Hindlimb muscle (tissue), 1 donor: ENCODE measurements at regions not wholly inside any gene's neighbourhood (a gene's known extent, or its start where the extent isn't known, plus 50 kb on each side); places are given as distances from the start of the nearest gene placed in this dataset.
"Not testable (repeated sequence)": the region's sequence is repeated elsewhere in the genome, so short reads cannot be mapped to it uniquely, and the experiment has no call there.

Source experiments
- DNase-seq: peaks from one replicate; pipeline ENCODE4 v3.0.0-alpha.2; 2013

DNA sequence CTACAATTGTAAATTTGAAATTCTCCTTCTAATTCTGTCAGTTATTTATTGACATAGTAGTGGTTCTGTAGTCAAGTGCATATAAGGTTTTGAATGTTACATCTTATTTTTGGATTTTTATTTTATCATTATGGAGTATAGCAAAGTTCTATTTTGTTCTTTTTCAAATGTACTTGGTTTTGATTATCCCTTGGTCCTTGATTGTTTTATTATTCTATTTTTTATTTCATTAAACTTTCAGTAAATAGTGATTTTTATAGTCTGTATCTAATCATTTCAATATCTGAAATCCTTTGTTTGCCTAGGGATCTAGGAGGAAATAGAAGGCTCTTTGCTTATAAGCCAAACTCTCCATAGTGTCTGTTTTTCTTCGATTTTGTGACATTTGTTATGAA is 87.8 kb downstream of the HFE start:
- DNase-seq, result no peak

DNA sequence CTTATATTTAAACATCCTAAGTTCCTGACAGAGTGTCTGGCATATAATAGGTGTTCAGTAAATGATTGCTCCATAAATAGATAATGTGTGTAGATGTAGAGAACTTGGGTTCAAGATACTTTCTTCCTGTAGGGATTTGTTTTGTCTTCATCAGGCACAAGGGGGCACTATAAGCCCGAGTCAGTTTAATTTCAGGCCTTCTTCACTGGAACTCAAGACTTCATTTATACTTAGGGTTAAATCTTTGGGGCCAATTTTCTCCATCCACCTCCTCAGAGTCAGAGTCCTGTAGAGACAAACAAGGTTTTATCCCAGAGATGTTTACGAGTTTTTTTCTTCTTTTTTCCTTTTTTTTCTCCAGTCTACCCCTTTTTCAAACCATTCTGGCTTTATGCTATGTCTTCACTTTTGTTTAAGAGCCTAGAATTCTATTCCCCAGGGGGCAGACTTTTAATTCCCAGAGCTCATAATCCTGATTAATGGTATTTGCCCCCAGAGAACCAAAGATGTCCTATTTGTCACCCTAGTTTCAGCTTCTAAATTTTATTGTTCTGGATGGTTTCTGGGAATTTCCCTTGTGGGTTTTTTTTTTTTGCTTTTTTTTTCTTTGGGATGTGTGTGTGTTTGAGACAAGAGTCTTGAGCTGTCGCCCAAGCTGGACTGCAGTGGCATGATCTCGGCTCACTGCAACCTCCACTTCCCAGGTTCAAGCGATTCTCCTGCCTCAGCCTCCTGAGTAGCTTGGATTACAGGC is 88.4 kb downstream of the HFE start:
- DNase-seq, result peak; percentile 49

DNA sequence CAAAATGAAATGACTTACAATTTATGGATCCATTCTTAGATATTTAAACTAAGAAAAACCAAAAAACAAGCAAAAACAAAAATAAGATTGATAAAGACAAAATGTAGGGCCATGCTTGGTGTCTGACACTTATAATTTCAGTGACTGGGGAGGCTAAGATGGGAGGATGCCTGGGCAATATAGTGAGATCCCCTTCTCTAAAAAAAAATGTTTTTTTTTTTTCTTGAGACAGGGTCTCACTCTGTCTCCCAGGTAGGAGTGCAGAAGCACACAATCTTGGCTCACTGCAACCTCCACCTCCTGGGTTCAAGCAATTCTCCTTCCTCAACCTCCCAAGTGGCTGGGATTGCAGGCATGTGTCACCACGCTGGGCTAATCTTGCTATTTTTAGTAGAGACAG is 92.4 kb downstream of the HFE start:
- DNase-seq, result no peak

DNA sequence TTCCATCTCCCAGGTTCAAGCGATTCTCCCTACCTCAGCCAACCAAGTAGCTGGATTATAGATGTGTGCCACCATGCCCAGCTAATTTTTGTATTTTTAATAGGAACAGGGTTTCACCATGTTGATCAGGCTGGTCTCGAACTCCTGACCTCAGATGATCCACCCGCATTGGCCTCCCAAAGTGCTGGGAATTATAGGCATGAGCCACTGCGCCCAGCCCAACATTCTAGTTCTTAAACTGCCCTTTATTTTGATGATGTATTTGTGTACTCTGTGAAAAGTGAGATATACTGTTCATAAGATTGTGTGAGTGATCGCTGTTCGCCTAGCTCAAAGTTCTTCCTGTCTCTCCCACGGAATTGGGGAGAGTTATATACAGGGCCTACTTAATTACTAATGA is 93.1 kb downstream of the HFE start:
- no peak for DNase-seq

DNA sequence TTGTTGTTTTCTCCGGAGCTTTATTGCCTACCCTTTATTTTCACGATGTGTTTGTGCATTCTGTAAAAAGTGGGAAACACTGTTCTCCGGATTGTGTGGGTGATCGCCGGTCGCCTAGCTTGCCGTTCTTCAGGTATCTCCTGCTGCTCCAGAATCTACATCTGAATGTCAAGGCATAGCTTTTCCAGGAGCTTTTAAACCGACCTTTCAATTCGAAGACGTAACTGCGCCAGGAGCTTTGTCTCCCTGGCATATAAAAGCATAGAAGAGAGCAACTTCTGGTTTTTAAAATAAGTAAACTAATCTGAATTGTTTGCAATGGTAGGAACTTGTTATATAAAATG is 96.0 kb downstream of the HFE start:
- no peak for DNase-seq

DNA sequence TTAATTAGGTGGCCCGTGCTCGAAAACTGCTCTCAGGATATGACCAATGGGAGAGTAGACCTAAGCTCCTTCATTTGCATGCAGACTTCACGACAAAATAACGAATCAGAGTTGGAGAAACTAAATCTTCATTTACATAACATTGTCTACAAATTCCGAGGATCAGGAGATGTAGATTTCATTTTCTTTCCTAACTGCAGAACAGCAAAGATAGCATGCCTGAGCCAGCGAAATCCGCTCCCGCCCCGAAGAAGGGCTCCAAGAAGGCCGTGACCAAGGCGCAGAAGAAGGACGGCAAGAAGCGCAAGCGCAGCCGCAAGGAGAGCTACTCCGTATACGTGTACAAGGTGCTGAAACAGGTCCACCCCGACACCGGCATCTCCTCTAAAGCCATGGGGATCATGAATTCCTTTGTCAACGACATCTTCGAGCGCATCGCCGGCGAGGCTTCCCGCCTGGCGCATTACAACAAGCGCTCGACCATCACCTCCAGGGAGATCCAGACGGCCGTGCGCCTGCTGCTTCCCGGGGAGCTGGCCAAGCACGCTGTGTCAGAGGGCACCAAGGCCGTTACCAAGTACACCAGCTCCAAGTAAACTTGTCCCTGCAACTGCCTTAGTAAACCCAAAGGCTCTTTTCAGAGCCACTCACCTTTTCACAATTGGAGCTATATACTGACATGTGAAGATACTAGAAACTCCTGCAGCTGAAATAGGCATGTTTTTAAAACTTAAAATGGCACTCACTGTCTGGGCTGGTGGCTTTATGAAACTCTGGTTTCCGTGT is 96.5 kb downstream of the HFE start:
- DNase-seq, result peak; percentile 89

DNA sequence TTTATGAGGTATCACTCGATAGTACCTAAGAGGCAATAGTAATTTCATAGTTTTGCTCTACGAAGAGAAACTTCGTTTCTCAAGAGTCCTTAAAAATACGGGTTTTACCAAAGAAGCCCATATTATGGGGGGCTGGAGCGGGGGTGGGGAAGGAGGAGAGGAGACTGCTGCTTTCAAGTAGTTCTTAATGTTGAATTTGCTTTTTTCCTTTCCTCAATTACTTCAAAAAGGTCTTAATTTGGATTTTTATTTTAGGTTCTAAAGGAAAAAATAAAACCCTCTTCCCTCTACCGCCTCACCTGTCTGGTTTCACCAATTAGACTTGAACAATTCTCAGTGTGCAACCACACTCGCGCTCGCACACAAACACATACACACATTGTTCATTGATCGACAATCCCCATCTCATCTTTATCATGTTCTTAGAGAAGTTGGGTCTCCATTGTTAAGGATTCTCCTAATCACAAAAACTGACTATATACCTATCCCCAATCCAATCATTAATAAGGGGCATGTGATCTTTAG is 97.2 kb downstream of the HFE start:
- DNase-seq, result no peak

DNA sequence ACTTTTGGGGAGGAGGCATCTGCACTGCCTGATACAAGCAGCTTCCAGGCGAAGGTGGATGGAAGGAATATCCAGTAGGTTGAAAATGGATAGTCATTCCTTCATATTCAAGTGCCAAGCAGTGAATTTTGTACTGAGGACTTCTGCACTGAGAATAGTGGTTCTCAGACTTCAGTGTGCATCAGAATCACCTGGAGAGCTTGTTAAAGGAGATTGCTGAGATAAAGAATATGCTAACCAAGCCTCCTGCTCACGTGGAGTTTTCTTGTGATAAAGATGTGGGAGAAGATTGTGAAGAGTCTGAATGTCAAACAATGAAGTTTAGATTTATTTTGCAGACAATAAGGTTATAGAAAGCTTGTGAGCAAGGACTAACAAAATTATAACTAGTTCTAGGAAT is 97.8 kb downstream of the HFE start:
- DNase-seq, result no peak

DNA sequence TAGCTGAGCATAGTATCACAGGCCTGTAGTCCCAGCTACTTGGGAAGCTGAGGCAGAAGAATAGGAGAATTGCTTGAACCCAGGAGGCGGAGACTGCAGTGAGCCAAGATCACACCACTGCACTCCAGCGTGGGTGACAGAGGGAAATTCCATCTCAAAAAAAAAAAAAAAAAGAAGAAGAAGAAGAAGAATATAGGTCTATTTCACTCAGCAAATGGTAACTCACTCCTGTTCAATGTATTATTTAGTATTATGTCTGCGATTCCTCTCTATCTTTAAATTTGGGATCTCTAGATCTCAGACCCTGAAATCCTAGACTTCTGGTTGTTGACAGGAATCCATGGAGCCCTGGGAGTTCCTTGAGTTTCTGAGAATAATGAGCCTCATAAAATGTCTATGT is 98.6 kb downstream of the HFE start:
- no peak for DNase-seq

DNA sequence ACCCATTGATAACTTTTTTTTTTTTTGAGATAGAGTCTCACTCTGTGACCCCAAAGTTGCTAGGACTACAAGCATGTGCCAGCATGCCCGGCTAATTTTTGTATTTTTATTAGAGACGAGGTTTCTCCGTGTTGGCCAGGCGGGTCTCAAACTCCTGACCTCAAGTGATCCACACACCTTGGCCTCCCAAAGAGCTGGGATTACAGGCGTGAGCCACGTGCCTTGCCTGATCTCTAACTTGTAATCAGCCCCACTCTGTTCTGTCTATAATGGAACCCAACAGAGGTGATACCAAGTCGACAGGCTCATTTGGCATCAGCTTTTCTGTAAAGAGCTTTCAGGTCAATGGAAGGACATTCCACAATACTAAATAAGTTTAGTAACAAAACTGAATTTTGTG is 99.4 kb downstream of the HFE start:
- DNase-seq, result no peak

DNA sequence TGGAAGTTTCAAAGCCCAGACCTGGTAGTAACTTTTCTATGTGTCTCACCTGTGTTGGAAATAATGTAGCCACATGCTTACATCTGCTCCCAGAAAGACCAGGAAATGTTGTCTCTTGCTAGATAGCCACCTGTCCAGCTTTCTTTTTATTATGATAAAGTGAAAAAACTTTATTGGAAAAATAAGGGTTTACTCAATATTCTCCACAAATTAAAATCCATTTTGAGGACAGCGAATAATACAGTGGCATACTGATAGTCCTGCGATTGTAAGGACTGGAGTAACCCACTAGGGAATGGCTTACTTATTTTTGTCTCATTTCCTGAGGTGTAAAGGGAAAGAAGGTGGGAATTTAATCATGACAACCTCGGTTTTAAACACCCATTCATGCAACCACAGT is 100.1 kb downstream of the HFE start:
- no peak for DNase-seq

DNA sequence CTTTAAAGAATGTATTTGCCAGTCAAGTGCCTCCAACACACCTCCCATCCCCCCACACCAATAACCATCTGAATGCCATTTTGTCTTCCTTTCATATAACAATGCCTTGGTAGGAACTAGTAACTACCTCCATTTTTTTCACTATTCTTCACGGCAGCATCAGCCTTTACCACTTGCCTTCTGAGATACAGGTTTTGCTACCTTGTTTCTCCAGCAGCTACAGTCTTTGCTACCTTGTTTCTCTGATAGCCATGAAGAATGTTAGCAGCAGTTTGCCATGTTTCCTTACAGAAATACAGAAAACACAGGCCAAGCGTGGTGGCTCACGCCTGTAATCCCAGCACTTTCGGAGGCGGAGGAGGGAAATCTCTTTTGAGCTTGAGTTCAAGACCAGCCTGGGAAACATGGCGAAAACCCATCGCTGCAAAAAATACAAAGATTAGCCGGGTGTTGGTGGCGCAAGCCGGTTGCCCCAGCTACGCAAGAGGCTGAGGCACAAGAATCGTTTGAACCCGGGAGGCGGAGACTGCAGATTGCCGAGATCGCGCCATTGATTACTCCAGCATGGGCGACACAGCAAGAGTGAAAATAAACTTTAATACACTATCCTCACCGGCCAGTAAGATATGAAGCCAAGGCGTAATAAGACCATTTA is 100.9 kb downstream of the HFE start:
- DNase-seq, result peak; percentile 46

DNA sequence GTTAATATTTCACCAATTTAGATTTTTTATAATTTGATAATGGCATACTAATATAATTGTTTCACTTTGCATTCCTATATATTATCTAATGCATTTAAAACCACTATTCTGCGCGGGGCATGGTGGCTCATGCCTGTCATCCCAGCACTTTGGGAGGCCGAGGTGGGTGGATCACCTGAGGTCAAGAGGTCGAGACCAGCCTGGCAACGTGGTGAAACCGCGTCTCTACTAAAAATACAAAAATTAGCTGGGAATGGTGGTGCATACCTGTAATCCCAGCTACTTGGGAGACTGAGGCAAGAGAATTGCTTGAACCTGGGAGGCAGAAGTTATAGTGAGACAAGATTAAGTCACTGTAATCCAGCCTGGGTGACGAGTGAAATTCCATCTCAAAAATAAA is 104.3 kb downstream of the HFE start:
- not testable (repeated sequence) for DNase-seq

DNA sequence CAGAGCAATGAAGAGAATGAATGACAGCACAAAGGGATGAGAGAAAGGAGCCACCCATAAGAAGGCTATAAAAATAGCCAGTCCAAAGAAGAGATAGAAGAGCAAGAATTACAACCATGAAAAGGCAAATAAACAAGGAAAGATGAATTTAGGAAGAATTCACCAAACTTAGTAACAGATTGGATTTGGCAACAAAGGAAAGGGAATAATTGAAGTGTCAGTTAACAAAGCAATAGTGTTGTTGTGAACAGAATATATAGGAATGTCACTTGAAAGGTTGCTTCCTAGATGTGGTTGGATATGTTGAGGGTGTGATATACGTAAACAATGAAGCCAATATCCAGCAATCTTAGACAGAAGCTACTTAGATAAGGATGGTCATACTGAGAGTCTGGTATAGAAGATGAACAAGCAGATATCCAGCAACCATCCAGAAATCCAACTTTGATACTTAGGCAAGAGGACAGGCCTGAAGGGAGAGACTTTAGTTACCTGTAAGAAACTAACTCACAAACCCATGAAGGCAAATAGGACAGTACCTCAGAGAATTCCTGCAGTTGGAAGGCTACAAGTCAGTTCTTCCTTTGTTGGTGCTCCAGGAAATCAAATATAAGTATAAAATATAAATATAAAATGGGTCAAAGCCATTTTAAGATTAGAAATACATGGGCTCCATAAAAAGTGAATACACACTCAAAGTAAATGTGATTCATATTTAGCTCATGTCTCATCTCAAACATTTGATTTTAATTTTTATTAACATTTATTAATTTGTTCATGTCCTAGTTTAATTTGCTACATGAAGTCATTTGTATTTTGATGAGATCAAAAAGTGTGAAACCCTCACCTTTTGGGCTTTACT is 106.5 kb downstream of the HFE start:
- DNase-seq, result no peak

DNA sequence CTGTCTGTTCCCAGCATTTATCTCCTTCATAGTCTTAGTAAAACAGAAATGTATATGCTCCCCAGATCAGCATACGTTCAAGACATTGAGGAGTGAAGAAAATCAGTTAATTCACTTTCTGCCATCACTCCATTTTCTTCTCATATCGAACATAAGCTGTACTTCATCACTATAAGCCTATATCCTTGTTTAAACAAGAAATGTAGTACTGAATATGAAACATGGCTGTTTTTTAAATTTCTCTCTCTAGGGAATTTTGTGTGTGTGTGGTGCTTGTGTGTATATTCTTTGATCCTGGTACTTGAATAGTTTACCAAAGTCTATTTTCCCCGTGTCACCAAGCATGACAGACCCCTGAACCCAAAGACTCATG is 107.1 kb downstream of the HFE start:
- no peak for DNase-seq

DNA sequence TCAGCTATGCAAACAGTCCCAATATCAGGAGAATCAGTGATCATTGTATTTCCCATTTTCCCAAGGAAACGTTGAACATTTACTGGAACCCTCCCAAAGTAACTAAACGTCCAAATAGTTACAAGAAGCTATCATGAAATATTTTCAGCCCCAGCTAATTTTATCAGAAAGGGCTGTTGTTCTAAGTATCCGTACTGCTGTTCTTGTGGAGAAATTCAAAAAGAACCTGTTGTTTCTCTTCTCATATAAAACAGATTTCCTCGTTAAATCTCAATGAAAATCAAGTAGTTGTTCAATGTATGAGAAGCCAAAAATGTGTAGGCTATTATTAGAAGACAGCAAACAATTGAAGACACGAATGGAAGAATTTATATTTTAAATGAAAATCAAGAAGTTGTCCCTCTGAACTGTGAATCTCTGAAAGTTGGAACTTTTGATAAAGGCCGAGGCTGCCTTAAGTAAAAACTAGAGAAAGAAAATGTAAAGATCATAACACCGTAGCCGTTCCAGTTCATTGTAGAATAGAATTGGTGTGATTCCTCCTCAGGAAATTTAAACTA is 107.7 kb downstream of the HFE start:
- DNase-seq, result no peak

DNA sequence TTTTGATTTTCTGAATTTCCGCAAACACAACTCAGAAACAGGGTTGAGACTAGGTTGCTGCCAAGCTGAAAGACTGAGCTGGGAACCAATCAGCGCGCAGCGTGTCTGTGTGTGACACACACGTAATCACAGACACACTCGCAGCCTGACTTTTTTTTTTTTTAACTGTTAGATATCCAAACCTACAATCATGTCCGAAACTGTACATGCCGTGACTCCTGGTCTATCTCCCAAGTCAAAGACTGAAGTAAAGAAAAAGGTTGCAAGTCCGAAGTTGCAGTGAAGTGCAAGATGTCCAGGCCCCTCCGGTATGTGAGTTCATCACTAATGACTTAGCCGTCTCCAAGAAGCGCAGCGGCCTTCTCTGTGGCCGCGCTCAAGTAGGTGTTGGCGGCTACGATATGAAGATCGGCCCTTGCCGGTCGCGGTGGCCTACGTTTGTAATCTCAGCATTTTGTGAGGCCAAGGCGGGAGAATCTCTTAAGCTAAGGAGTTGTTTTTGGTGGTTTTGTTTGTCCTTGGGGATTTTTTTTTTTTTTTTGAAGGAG is 108.2 kb downstream of the HFE start:
- DNase-seq, result peak; percentile 93

DNA sequence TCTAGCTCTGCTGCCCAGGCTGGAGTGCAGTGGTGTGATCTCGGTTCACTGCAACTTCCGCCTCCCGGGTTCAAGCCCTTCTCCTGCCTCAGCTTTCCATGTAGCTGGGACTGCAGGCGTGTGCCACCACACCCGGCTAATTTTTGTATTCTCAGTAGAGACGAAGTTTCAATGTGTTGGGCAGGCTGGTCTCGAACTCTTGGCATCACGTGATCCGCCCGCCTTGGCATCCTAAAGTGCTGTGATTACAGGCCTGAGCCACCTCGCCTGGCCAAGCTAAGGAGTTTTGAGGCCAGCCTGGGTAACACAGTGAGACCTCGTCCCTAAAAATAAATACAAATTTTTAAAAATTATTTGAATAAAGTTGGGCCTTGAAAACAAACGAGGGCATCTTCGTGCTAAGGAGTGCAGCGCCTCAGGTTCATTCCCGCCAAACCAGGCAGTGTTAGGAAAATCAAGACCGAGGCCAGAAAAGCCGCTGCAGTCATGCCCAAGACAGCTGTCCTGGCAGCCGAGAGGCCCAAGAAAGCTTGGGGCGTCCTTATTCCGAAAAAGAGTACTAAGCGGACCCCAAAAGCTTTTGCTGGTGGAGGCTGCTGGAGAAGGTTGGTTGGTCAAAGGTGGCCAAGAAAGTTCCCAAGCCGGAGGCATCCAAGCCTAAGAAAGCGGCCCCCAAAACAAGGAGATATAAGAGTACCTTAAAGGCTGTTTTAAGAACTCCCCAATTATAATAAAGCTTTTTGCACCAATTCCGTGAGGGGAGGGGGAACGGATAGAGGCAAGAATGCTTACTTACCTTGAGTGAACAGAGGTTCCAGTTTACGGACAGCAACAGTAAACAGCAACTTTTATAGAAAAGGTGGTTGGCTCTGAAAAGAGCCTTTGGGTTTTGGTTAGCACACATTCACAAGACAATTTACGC is 109.0 kb downstream of the HFE start:
- peak; percentile 43 for DNase-seq

DNA sequence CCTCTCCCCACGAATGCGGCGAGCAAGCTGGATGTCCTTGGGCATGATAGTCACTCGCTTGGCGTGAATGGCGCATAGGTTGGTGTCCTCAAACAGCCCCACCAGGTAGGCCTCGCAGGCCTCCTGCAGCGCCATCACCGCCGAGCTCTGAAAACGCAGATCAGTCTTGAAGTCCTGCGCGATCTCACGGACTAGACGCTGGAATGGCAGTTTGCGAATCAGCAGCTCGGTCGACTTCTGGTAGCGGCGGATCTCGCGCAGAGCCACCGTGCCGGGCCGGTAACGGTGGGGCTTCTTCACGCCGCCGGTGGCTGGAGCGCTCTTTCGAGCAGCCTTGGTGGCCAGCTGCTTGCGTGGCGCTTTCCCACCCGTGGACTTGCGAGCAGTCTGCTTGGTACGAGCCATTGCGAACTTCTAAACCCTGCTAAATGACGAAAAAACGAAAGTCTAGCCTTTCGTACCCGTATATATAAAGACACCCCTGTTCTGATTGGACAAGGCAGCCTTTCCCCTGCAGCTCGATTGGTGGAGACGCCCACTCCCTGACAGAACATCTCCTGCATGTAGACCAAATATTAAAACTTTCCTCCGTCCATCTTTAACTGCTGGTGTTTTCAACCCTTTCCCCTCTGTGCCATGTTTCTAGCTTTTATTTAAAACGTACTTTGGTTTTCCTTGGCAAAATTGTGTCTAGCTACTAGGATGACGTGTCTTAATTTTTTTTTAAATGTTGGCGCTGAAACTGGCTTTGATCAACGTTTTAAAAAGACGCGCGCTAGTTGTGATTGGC is 109.8 kb downstream of the HFE start:
- DNase-seq, result peak; percentile 92

DNA sequence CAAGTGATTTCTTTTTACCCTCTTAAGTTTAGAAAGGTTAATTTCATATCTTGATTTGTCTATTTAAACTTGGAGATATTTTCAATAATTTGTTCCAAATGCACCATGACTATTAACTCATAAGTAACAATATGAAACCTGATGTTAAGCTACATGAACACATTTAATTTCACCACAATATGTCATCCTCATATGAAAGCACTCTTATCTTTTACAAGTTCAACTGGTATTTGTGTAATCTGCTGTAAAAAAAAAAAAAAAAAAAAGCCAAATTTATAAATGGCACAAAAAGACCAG is 110.4 kb downstream of the HFE start:
- no peak for DNase-seq
